Liver (tissue), 8 donors: ENCODE measurements at regions not wholly inside any gene's neighbourhood (a gene's known extent, or its start where the extent isn't known, plus 50 kb on each side); places are given as distances from the start of the nearest gene placed in this dataset.

ENCODE experiments used
- DNase-seq: peaks from one replicate; pipeline ENCODE4 v3.0.0-alpha.2; 2017; ENCODE audit warnings: low spot score
- H3K27ac ChIP-seq, 2 donors: one replicate each; pipeline ENCODE4 v1.7.0; 2013; ENCODE audit warnings: inconsistent platforms in 2 of 2, low read length in 2 of 2, control low read depth in 1 of 2, low read depth in 1 of 2, mild to moderate bottlenecking in 1 of 2
- H3K27me3 ChIP-seq, 4 donors: one replicate each; pipeline versions ENCODE4 v1.6.1 to v1.7.0; 2013; ENCODE audit warnings: low read length in 3 of 4, inconsistent platforms in 1 of 4, mild to moderate bottlenecking in 1 of 4, moderate library complexity in 1 of 4; ENCODE audit not compliant: control insufficient read depth in 4 of 4, insufficient read depth in 4 of 4
- H3K36me3 ChIP-seq, 4 donors: one replicate each; pipeline versions ENCODE4 v1.6.1 to v1.7.0; 2013; ENCODE audit warnings: low read length in 3 of 4, mild to moderate bottlenecking in 3 of 4, low read depth in 1 of 4, moderate library complexity in 1 of 4; ENCODE audit not compliant: control insufficient read depth in 4 of 4, insufficient read depth in 3 of 4
- H3K4me1 ChIP-seq, 4 donors: one replicate each; pipeline versions ENCODE4 v1.6.1 to v1.7.0; 2013; ENCODE audit warnings: low read length in 3 of 4, mild to moderate bottlenecking in 3 of 4, moderate library complexity in 1 of 4; ENCODE audit not compliant: control insufficient read depth in 4 of 4, insufficient read depth in 4 of 4
- H3K4me3 ChIP-seq, 3 donors: one replicate each; pipeline versions ENCODE4 v1.6.1 to v1.7.0; 2013; ENCODE audit warnings: low read length in 3 of 3, control low read depth in 1 of 3, low read depth in 1 of 3, mild to moderate bottlenecking in 1 of 3
- H3K9ac ChIP-seq, 2 donors: one replicate each; pipeline ENCODE4 v1.7.0; 2013; ENCODE audit warnings: low read length in 2 of 2, mild to moderate bottlenecking in 2 of 2, moderate library complexity in 2 of 2, control low read depth in 1 of 2, low read depth in 1 of 2
- H3K9me3 ChIP-seq, 4 donors: one replicate each; pipeline versions ENCODE4 v1.6.1 to v1.7.0; 2013; ENCODE audit warnings: low read length in 3 of 4; ENCODE audit not compliant: control insufficient read depth in 4 of 4
- EGR1 ChIP-seq, 2 donors: IDR thresholded peaks; 2 replicates each; pipeline ENCODE4 v1.6.1; 2016 to 2018; ENCODE audit warnings: antibody characterized with exemption in 2 of 2, low read depth in 2 of 2
- FOXA1 ChIP-seq: IDR thresholded peaks from 2 replicates; pipeline ENCODE4 v1.6.1; 2016; ENCODE audit warnings: antibody characterized with exemption
- FOXA2 ChIP-seq: IDR thresholded peaks from 2 replicates; pipeline ENCODE4 v1.6.1; 2016; ENCODE audit warnings: antibody characterized with exemption
- GABPA ChIP-seq, 2 donors: IDR thresholded peaks in 1 of 2; conservative IDR thresholded peaks in 1 of 2; 2 replicates each; pipeline ENCODE4 v1.6.1; 2016; ENCODE audit warnings: antibody characterized with exemption in 2 of 2, mild to moderate bottlenecking in 1 of 2, moderate library complexity in 1 of 2
- HNF4A ChIP-seq, 2 donors: conservative IDR thresholded peaks; 2 replicates each; pipeline ENCODE4 v1.6.1; 2016; ENCODE audit warnings: antibody characterized with exemption in 2 of 2, mild to moderate bottlenecking in 2 of 2
- HNF4G ChIP-seq: IDR thresholded peaks from 2 replicates; pipeline ENCODE4 v1.6.1; 2016; ENCODE audit warnings: antibody characterized with exemption
- JUND ChIP-seq, 2 donors: IDR thresholded peaks; 2 replicates each; pipeline ENCODE4 v1.6.1; 2016; ENCODE audit warnings: antibody characterized with exemption in 2 of 2
- NR2F2 ChIP-seq: IDR thresholded peaks from 2 replicates; pipeline ENCODE4 v1.6.1; 2016; ENCODE audit warnings: antibody characterized with exemption
- RAD21 ChIP-seq, 2 donors: IDR thresholded peaks; 2 replicates each; pipeline ENCODE4 v1.6.1; 2016; ENCODE audit warnings: antibody characterized with exemption in 2 of 2, mild to moderate bottlenecking in 2 of 2
- RXRA ChIP-seq, 2 donors: IDR thresholded peaks; 2 replicates each; pipeline ENCODE4 v1.6.1; 2017 to 2018; ENCODE audit warnings: antibody characterized with exemption in 2 of 2, mild to moderate bottlenecking in 1 of 2
- SP1 ChIP-seq: IDR thresholded peaks from 2 replicates; pipeline ENCODE4 v1.6.1; 2018; ENCODE audit warnings: antibody characterized with exemption, mild to moderate bottlenecking
- TAF1 ChIP-seq: conservative IDR thresholded peaks from 2 replicates; pipeline ENCODE4 v1.6.1; 2016; ENCODE audit warnings: antibody characterized with exemption, mild to moderate bottlenecking
- YY1 ChIP-seq: IDR thresholded peaks from 2 replicates; pipeline ENCODE4 v1.6.1; 2016; ENCODE audit warnings: antibody characterized with exemption, mild to moderate bottlenecking
- WGBS: extraction: QIAGEN DNeasy Blood & Tissue Kit; methylation state at CpG from one replicate; pipeline ENCODE4 v1.1.7; 2013; 5-methylcytosine and 5-hydroxymethylcytosine counted together
- TF ChIP-seq, protein P1 (sequence below): IDR thresholded peaks from 2 replicates; pipeline ENCODE4 v1.6.1; 2016; ENCODE audit warnings: antibody characterized with exemption
- TF ChIP-seq, protein P2 (sequence below): IDR thresholded peaks from 2 replicates; pipeline ENCODE4 v1.6.1; 2016; ENCODE audit warnings: antibody characterized with exemption
- TF ChIP-seq, protein P3 (sequence below): fragments of 150-350 bp; IDR thresholded peaks from 2 replicates; pipeline ENCODE4 v1.5.1; 2017; ENCODE audit warnings: improper control_type of control experiment, low read depth, low read length; ENCODE audit not compliant: missing input control
- TF ChIP-seq, protein P4 (sequence below): IDR thresholded peaks from 2 replicates; pipeline ENCODE4 v1.6.1; 2016; ENCODE audit warnings: antibody characterized with exemption, mild to moderate bottlenecking
- TF ChIP-seq, protein P5 (sequence below): IDR thresholded peaks from 2 replicates; pipeline ENCODE4 v1.6.1; 2016; ENCODE audit warnings: antibody characterized with exemption
- donor health status: healthy.
- donor health status: healthy.
- donor health status: healthy.
- donor health status: healthy.
- donor health status: healthy.

DNA sequence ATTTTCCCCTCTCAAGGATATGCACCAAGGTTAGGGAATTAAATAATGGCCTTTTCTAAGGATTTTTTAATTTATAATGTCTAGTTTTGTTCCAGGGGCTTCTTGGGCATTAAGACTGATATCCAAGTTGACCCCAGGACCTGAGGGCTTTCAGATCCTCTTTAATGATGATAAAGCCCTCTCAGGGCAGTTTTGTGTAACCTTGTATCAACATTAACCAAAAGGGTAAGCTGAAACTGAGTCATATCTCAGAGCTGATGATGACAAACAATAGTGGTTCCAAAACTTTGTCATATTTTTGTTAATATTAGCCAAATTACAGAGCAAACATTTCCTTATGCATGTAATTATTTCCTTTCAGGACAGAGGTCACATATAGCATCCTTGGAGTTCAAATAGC, 309.4 kb upstream of the MAN1A1 start:
- Histone ChIP-seq H3K9ac (no peak overlapping the region), H3K27me3 (no peaks in the 10 kb centered on the region), H3K4me1 (no peaks in the 10 kb centered on the region), H3K9me3 (no peaks in the 10 kb centered on the region), H3K4me3 (no peak overlapping the region), H3K36me3 (no peaks in the 10 kb centered on the region), H3K27ac (no peak overlapping the region)
- no peak for DNase-seq
- TF ChIP-seq TAF1 (no peak), RXRA (IDR thresholded peaks at IDR 0.05) (no peak), HNF4A (conservative IDR thresholded peaks at IDR 0.05) (no peak), FOXA1 (no peak), EGR1 (IDR thresholded peaks at IDR 0.05; ENCODE audit: low read depth in 2 of 2) (no peak), JUND (IDR thresholded peaks at IDR 0.05) (no peak), YY1 (no peak), SP1 (no peak), RAD21 (IDR thresholded peaks at IDR 0.05) (no peak), FOXA2 (no peak), HNF4G (no peak), GABPA (IDR thresholded peaks at IDR 0.05 in 1 of 2, conservative IDR thresholded peaks at IDR 0.05 in 1 of 2) (no peak), NR2F2 (no peak)
- TF ChIP-seq, protein P1, sequence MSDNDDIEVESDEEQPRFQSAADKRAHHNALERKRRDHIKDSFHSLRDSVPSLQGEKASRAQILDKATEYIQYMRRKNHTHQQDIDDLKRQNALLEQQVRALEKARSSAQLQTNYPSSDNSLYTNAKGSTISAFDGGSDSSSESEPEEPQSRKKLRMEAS: no peak
- TF ChIP-seq, protein P2, sequence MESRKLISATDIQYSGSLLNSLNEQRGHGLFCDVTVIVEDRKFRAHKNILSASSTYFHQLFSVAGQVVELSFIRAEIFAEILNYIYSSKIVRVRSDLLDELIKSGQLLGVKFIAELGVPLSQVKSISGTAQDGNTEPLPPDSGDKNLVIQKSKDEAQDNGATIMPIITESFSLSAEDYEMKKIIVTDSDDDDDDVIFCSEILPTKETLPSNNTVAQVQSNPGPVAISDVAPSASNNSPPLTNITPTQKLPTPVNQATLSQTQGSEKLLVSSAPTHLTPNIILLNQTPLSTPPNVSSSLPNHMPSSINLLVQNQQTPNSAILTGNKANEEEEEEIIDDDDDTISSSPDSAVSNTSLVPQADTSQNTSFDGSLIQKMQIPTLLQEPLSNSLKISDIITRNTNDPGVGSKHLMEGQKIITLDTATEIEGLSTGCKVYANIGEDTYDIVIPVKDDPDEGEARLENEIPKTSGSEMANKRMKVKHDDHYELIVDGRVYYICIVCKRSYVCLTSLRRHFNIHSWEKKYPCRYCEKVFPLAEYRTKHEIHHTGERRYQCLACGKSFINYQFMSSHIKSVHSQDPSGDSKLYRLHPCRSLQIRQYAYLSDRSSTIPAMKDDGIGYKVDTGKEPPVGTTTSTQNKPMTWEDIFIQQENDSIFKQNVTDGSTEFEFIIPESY: no peak
- TF ChIP-seq, protein P3, sequence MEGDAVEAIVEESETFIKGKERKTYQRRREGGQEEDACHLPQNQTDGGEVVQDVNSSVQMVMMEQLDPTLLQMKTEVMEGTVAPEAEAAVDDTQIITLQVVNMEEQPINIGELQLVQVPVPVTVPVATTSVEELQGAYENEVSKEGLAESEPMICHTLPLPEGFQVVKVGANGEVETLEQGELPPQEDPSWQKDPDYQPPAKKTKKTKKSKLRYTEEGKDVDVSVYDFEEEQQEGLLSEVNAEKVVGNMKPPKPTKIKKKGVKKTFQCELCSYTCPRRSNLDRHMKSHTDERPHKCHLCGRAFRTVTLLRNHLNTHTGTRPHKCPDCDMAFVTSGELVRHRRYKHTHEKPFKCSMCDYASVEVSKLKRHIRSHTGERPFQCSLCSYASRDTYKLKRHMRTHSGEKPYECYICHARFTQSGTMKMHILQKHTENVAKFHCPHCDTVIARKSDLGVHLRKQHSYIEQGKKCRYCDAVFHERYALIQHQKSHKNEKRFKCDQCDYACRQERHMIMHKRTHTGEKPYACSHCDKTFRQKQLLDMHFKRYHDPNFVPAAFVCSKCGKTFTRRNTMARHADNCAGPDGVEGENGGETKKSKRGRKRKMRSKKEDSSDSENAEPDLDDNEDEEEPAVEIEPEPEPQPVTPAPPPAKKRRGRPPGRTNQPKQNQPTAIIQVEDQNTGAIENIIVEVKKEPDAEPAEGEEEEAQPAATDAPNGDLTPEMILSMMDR: no peak
- TF ChIP-seq, protein P4, sequence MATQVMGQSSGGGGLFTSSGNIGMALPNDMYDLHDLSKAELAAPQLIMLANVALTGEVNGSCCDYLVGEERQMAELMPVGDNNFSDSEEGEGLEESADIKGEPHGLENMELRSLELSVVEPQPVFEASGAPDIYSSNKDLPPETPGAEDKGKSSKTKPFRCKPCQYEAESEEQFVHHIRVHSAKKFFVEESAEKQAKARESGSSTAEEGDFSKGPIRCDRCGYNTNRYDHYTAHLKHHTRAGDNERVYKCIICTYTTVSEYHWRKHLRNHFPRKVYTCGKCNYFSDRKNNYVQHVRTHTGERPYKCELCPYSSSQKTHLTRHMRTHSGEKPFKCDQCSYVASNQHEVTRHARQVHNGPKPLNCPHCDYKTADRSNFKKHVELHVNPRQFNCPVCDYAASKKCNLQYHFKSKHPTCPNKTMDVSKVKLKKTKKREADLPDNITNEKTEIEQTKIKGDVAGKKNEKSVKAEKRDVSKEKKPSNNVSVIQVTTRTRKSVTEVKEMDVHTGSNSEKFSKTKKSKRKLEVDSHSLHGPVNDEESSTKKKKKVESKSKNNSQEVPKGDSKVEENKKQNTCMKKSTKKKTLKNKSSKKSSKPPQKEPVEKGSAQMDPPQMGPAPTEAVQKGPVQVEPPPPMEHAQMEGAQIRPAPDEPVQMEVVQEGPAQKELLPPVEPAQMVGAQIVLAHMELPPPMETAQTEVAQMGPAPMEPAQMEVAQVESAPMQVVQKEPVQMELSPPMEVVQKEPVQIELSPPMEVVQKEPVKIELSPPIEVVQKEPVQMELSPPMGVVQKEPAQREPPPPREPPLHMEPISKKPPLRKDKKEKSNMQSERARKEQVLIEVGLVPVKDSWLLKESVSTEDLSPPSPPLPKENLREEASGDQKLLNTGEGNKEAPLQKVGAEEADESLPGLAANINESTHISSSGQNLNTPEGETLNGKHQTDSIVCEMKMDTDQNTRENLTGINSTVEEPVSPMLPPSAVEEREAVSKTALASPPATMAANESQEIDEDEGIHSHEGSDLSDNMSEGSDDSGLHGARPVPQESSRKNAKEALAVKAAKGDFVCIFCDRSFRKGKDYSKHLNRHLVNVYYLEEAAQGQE: no peak
- TF ChIP-seq, protein P5, sequence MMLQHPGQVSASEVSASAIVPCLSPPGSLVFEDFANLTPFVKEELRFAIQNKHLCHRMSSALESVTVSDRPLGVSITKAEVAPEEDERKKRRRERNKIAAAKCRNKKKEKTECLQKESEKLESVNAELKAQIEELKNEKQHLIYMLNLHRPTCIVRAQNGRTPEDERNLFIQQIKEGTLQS: no peak

DNA sequence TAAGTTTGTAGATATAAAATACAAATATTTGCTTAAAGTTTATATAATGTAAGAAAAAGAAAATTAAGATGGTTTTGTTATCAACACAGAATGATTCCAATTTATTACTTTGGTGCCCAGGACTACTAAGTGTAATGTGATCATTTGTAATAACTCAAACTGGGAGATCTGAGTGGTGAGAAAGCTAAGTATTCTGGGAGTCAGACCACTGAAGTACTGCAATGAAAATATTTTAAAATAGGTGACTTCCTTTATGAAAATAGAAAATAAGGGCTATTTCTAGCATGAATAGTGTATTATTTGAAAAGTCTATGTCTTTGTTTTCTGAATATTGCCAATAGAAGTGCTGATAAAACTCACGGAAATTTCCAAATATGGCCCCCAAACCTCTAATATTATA, 305.6 kb upstream of the MAN1A1 start:
- Histone ChIP-seq H3K9ac (no peak overlapping the region), H3K27ac (no peak overlapping the region), H3K36me3 (no peaks in the 10 kb centered on the region), H3K9me3 (no peaks in the 10 kb centered on the region), H3K4me1 (no peaks in the 10 kb centered on the region), H3K27me3 (no peaks in the 10 kb centered on the region), H3K4me3 (no peak overlapping the region)
- WGBS: 95% methylated on average over 1 of the region's 1 CpG
- DNase-seq: no peak
- TF ChIP-seq FOXA2 (no peak), HNF4A (conservative IDR thresholded peaks at IDR 0.05) (no peak), RXRA (IDR thresholded peaks at IDR 0.05) (no peak), EGR1 (IDR thresholded peaks at IDR 0.05; ENCODE audit: low read depth in 2 of 2) (no peak), HNF4G (no peak), NR2F2 (no peak), YY1 (no peak), TAF1 (no peak), JUND (IDR thresholded peaks at IDR 0.05) (no peak), SP1 (no peak), RAD21 (IDR thresholded peaks at IDR 0.05) (no peak), FOXA1 (no peak), GABPA (IDR thresholded peaks at IDR 0.05 in 1 of 2, conservative IDR thresholded peaks at IDR 0.05 in 1 of 2) (no peak)
- TF ChIP-seq, protein P3: no peak
- TF ChIP-seq, protein P1: no peak
- TF ChIP-seq, protein P2: no peak
- TF ChIP-seq, protein P5: no peak
